GM18508 (cell line): ENCODE measurements at regions not wholly inside any gene's neighbourhood (a gene's known extent, or its start where the extent isn't known, plus 50 kb on each side); places are given as distances from the start of the nearest gene placed in this dataset.

Experiments
- ATAC-seq: cut with Tn5 transposase; IDR thresholded peaks from one replicate; pipeline ENCODE4 v1.9.1; 2021; ENCODE audit warnings: moderate number of reproducible peaks; ENCODE audit not compliant: insufficient read depth, unreplicated experiment

GRCh38 chr3:161793194-161793930 lies 296.8 kb downstream of the OTOL1 start:
- no peak for ATAC-seq

GRCh38 chr3:161794551-161794950 lies 297.9 kb downstream of the OTOL1 start:
- no peak for ATAC-seq

GRCh38 chr3:161796312-161796711 lies 299.7 kb downstream of the OTOL1 start:
- ATAC-seq, result no peak

- ATAC-seq, result no peak
Measured at GRCh38 chr3:161796780-161797179, 300.2 kb downstream of the OTOL1 start.

- ATAC-seq, result no peak
Measured at GRCh38 chr3:161798016-161798415, 301.4 kb downstream of the OTOL1 start.

- no peak for ATAC-seq
Measured at GRCh38 chr3:161800985-161801559, 304.5 kb downstream of the OTOL1 start.

GRCh38 chr3:161818106-161818505 lies 321.5 kb downstream of the OTOL1 start:
- no peak for ATAC-seq

GRCh38 chr3:161821591-161821990 lies 325.0 kb downstream of the OTOL1 start:
- peak; percentile 59 for ATAC-seq

GRCh38 chr3:161822291-161822690 lies 325.7 kb downstream of the OTOL1 start:
- no peak for ATAC-seq

- no peak for ATAC-seq
Measured at GRCh38 chr3:161823910-161824309, 327.3 kb downstream of the OTOL1 start.

- ATAC-seq, result no peak
Measured at GRCh38 chr3:161838021-161838420, 341.4 kb downstream of the OTOL1 start.

GRCh38 chr3:161848376-161848775 lies 351.8 kb downstream of the OTOL1 start:
- no peak for ATAC-seq

GRCh38 chr3:161851941-161852566 lies 355.4 kb downstream of the OTOL1 start:
- peak; percentile 83 for ATAC-seq

- no peak for ATAC-seq
Measured at GRCh38 chr3:161852744-161853143, 356.1 kb downstream of the OTOL1 start.

GRCh38 chr3:161854232-161854771 lies 357.7 kb downstream of the OTOL1 start:
- no peak for ATAC-seq

- ATAC-seq, result no peak
Measured at GRCh38 chr3:161859057-161859456, 362.4 kb downstream of the OTOL1 start.

- ATAC-seq, result no peak
Measured at GRCh38 chr3:161859865-161860450, 363.4 kb downstream of the OTOL1 start.

- ATAC-seq, result no peak
Measured at GRCh38 chr3:161863775-161864174, 367.2 kb downstream of the OTOL1 start.

- no peak for ATAC-seq
Measured at GRCh38 chr3:161866176-161866575, 369.6 kb downstream of the OTOL1 start.

GRCh38 chr3:161875483-161875882 lies 378.9 kb downstream of the OTOL1 start:
- ATAC-seq, result no peak

- ATAC-seq, result no peak
Measured at GRCh38 chr3:161879470-161879869, 382.9 kb downstream of the OTOL1 start.
